GDM1 (cell line): ENCODE measurements at regions not wholly inside any gene's neighbourhood (a gene's known extent, or its start where the extent isn't known, plus 50 kb on each side); places are given as distances from the start of the nearest gene placed in this dataset.
A peak's percentile ranks its signal among the peaks of the same experiment; 100 is the strongest.

ENCODE experiments used
- DNase-seq: peaks from one replicate; lab custom pipeline; 2025; lab: John Stamatoyannopoulos, UW

- no peak for DNase-seq
Observed at GRCh38 chr3:161156936-161157335, 51.8 kb upstream of the B3GALNT1 start.

DNA sequence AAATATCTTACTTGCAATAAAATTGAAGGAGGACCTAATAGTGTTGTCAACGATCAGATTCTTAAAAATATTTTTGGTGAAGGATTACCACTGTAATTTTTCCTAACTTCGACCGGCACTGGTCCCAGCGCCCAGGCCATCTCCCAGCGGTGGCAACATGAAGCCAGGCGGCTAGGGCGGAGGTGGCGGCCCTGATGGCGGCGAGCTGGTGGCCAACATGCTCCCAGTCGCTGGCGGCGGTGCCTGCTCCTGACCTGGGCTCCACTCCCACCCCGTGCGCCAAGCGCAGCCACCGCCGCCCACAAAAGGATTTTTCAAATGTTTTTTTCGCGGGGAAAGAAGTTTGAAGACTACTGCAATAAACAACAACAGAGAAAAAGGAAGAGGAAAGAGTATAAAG lies 56.5 kb upstream of the B3GALNT1 start:
- DNase-seq, result no peak

GRCh38 chr3:161163297-161163696 lies 57.8 kb upstream of the NMD3 start:
- peak; percentile 2 for DNase-seq

DNA sequence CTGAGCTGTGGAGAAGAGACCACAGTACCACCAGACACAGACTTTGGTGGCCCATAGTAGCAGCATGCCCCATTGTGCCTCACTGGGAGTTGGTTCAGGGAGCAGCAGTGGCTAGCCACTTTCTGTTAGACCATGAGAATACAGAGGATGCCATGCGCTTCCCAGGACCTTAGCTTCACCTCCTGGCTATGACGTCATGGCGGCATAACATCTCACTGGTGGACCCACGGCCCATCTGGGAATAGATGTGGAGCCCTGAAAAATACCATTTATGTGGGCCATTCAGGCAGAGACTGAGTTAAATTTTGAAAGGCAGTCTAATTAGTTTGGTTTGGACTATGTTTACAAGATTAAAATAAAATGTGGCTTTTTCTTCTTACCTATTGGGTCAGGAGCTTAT lies 55.1 kb upstream of the NMD3 start:
- DNase-seq, result no peak

GRCh38 chr3:161171113-161171512 lies 50.0 kb upstream of the NMD3 start:
- DNase-seq, result no peak
